Type B pancreatic cell (in vitro differentiated cells): ENCODE measurements at regions not wholly inside any gene's neighbourhood (a gene's known extent, or its start where the extent isn't known, plus 50 kb on each side); places are given as distances from the start of the nearest gene placed in this dataset.

Experiments used
- DNase-seq: peaks from one replicate; pipeline ENCODE4 v3.0.0; 2021; ENCODE audit warnings: mixed read lengths; ENCODE audit not compliant: unreplicated experiment; ENCODE audit errors: extremely low spot score
- H3K27ac Mint-ChIP-seq: 2 replicates; pipeline ENCODE4 v1.8.0; 2021; ENCODE audit warnings: mild to moderate bottlenecking, mixed read lengths
- H3K27me3 Mint-ChIP-seq: 2 replicates; pipeline ENCODE4 v1.8.0; 2021; ENCODE audit warnings: mixed read lengths
- H3K36me3 Mint-ChIP-seq: 2 replicates; pipeline ENCODE4 v1.8.0; 2021; ENCODE audit warnings: mixed read lengths
- H3K4me1 Mint-ChIP-seq: one replicate; pipeline ENCODE4 v1.8.0; 2021; ENCODE audit warnings: mixed read lengths; ENCODE audit not compliant: unreplicated experiment
- H3K4me3 Mint-ChIP-seq: 2 replicates; pipeline ENCODE4 v1.8.0; 2021; ENCODE audit warnings: mild to moderate bottlenecking, mixed read lengths
- H3K9me3 Mint-ChIP-seq: 2 replicates; pipeline ENCODE4 v1.8.0; 2021; ENCODE audit warnings: mixed read lengths
- CTCF ChIP-seq: fragments of 200-600 bp; sonication (generic); conservative IDR thresholded peaks from 2 replicates; pipeline ENCODE4 v1.5.0; 2021; ENCODE audit warnings: antibody characterized with exemption, mild to moderate bottlenecking

GRCh38 chr15:46328821-46329220 is 694.0 kb downstream of the SQOR start:
- no peak for DNase-seq
- TF ChIP-seq CTCF = no peak
- H3K9me3 Mint-ChIP-seq = no peaks in the 10 kb centered on the region
- no peaks in the 10 kb centered on the region for H3K36me3 Mint-ChIP-seq
- no peak overlapping the region for H3K4me3 Mint-ChIP-seq
- no peaks in the 10 kb centered on the region for H3K4me1 Mint-ChIP-seq
- no peak overlapping the region for H3K27ac Mint-ChIP-seq
- no peaks in the 10 kb centered on the region for H3K27me3 Mint-ChIP-seq

GRCh38 chr15:46329876-46330275 is 695.0 kb downstream of the SQOR start:
- Mint-ChIP-seq H3K27ac (no peak overlapping the region), H3K36me3 (no peaks in the 10 kb centered on the region), H3K4me3 (no peak overlapping the region), H3K27me3 (no peaks in the 10 kb centered on the region), H3K9me3 (no peaks in the 10 kb centered on the region), H3K4me1 (no peaks in the 10 kb centered on the region)
- DNase-seq = no peak
- TF ChIP-seq CTCF = no peak

- no peaks in the 10 kb centered on the region for H3K9me3 Mint-ChIP-seq
- H3K36me3 Mint-ChIP-seq = no peaks in the 10 kb centered on the region
- no peak overlapping the region for H3K27ac Mint-ChIP-seq
- DNase-seq = no peak
- no peak for TF ChIP-seq CTCF
- no peak overlapping the region for H3K4me3 Mint-ChIP-seq
- no peaks in the 10 kb centered on the region for H3K4me1 Mint-ChIP-seq
- H3K27me3 Mint-ChIP-seq = no peaks in the 10 kb centered on the region
These were observed 696.7 kb downstream of the SQOR start for GRCh38 chr15:46331546-46331945.

GRCh38 chr15:46343196-46343935 is 708.5 kb downstream of the SQOR start:
- Mint-ChIP-seq H3K27ac (no peak overlapping the region), H3K4me1 (no peaks in the 10 kb centered on the region), H3K4me3 (no peak overlapping the region), H3K36me3 (no peaks in the 10 kb centered on the region), H3K9me3 (no peaks in the 10 kb centered on the region), H3K27me3 (no peaks in the 10 kb centered on the region)
- no peak for TF ChIP-seq CTCF
- no peak for DNase-seq

GRCh38 chr15:46344115-46344724 is 709.4 kb downstream of the SQOR start:
- Mint-ChIP-seq H3K4me3 (no peak overlapping the region), H3K36me3 (no peaks in the 10 kb centered on the region)

More at GRCh38 chr15:46344115-46344724, 709.4 kb downstream of the SQOR start:
- peak overlapping the region; percentile 13 for H3K27ac Mint-ChIP-seq
- no peak for TF ChIP-seq CTCF
- no peaks in the 10 kb centered on the region for H3K9me3 Mint-ChIP-seq
- H3K27me3 Mint-ChIP-seq = no peaks in the 10 kb centered on the region
- DNase-seq = no peak
- no peaks in the 10 kb centered on the region for H3K4me1 Mint-ChIP-seq
